ENCODE measurements at regions not wholly inside any gene's neighbourhood (a gene's known extent, or its start where the extent isn't known, plus 50 kb on each side); places are given as distances from the start of the nearest gene placed in this dataset.

DNA sequence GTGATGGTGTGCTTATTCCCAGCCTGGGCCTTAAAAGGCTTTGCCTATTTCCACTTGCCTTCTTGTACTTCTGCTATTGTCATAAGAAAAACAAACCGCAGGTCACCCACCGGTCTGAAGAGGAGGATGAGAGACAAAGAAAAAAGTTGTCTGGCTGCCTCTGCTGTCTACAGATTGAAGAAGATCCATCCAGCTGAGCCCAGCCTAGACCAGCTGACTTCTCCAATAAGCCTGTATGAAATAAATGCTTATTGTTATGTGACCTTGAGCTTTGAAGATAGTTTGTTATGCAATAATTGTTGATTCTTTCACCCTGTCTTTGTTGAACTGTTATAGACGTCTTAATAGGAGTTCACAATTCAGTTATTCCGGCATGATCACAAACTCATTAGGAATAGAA lies 223.8 kb upstream of the PRSS16 start:
- H3K27me3 ChIP-seq (ENCODE audit: insufficient read depth), result no peaks in the 10 kb centered on the region
- no peaks in the 10 kb centered on the region for H3K36me3 ChIP-seq (replicated peaks in 1 of 2; ENCODE audit: control insufficient read depth in 1 of 2, insufficient read depth in 2 of 2, low read length in 1 of 2)
- no peak overlapping the region for H3K9ac ChIP-seq
- no peaks in the 10 kb centered on the region for H3K9me3 ChIP-seq
- ChIA-PET POLR2A (no interaction called here), CTCF (no interaction called here)
- DNase-seq, result no peak
- H3K4me3 ChIP-seq (ENCODE audit: low read depth in 2 of 2, low read length in 1 of 2), result no peak overlapping the region
- no peaks in the 10 kb centered on the region for H4K20me1 ChIP-seq (ENCODE audit: insufficient read depth)
- peaks cover 0 to 3% of the 10 kb centered on the region in 2 experiments; a peak in 2 of 4 replicates for H3K4me1 ChIP-seq (ENCODE audit: control insufficient read depth in 1 of 2, insufficient read depth in 2 of 2, low read depth in 1 of 2, low read length in 1 of 2)
- no peaks in the 10 kb centered on the region for H3F3A ChIP-seq (replicated peaks; ENCODE audit: insufficient read depth)
- H3K4me2 ChIP-seq, result no peak overlapping the region
- TF ChIP-seq POLR2AphosphoS5 (IDR thresholded peaks at IDR 0.05; ENCODE audit: low read depth, low read length) (no peak), NRF1 (IDR thresholded peaks at IDR 0.05; ENCODE audit: low read depth, low read length) (no peak), MXI1 (IDR thresholded peaks at IDR 0.05; ENCODE audit: low read depth, low read length) (no peak), FOXM1 (IDR thresholded peaks at IDR 0.05; ENCODE audit: low read depth) (no peak)
- WGBS (ENCODE audit: low lambda C conversion rate), result 76% methylated on average over 4 of the region's 4 CpGs
- no peaks in the 10 kb centered on the region for H3K79me2 ChIP-seq (ENCODE audit: insufficient read depth)
- H2AFZ ChIP-seq (ENCODE audit: low read depth), result no peak overlapping the region
- no peaks in the 10 kb centered on the region for H3K9me2 ChIP-seq
- no peak overlapping the region for H3K27ac ChIP-seq (ENCODE audit: low read depth in 2 of 2, low read length in 1 of 2)

DNA sequence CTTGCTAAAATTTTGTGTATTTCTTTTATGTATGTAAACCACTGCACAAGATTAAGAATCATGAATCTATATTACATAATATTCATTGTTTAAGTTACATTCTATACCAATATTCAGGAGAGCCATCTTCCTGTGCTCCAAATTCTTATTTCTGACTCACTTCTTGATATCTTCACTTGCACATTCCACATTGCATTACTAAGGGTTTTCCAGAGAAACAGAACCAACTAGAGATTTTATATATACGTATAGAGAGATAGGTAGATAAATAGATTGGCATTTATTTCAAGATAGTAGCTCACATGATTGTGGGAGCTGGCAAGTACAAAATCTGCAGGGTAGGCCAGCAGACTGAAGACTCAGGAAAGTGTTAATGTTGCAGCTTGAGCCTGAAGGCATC lies 222.2 kb upstream of the PRSS16 start:
- no peak for DNase-seq
- H3K27me3 ChIP-seq (ENCODE audit: insufficient read depth), result no peaks in the 10 kb centered on the region
- no peaks in the 10 kb centered on the region for H3K79me2 ChIP-seq (ENCODE audit: insufficient read depth)
- ChIA-PET POLR2A (no interaction called here), CTCF (no interaction called here)
- H4K20me1 ChIP-seq (ENCODE audit: insufficient read depth), result no peaks in the 10 kb centered on the region
- no peak overlapping the region for H2AFZ ChIP-seq (ENCODE audit: low read depth)
- H3K9me2 ChIP-seq, result no peaks in the 10 kb centered on the region
- 18% methylated on average over 1 of the region's 1 CpG for WGBS (ENCODE audit: low lambda C conversion rate)
- H3K9me3 ChIP-seq, result no peaks in the 10 kb centered on the region
- peaks cover 0 to 3% of the 10 kb centered on the region in 2 experiments; a peak in 1 of 4 replicates for H3K4me1 ChIP-seq (ENCODE audit: control insufficient read depth in 1 of 2, insufficient read depth in 2 of 2, low read depth in 1 of 2, low read length in 1 of 2)
- H3K4me3 ChIP-seq (ENCODE audit: low read depth in 2 of 2, low read length in 1 of 2), result no peak overlapping the region
- no peak overlapping the region for H3K27ac ChIP-seq (ENCODE audit: low read depth in 2 of 2, low read length in 1 of 2)
- no peak overlapping the region for H3K9ac ChIP-seq
- TF ChIP-seq EP300 (IDR thresholded peaks at IDR 0.05; ENCODE audit: borderline replicate concordance in 1 of 2, low read depth in 1 of 2, low read length in 1 of 2) (no peak), TAF1 (IDR thresholded peaks at IDR 0.05; ENCODE audit: borderline replicate concordance, low read depth, low read length) (no peak), RXRA (IDR thresholded peaks at IDR 0.05; ENCODE audit: borderline replicate concordance, low read depth) (no peak), FOXJ3 (CRISPR knock-in tag; IDR thresholded peaks at IDR 0.05) (no peak), FOSL2 (IDR thresholded peaks at IDR 0.05; ENCODE audit: borderline replicate concordance, low read depth) (no peak), GABPA (IDR thresholded peaks at IDR 0.05; ENCODE audit: low read depth) (no peak), SIN3A (IDR thresholded peaks at IDR 0.05; ENCODE audit: borderline replicate concordance, low read depth, low read length) (no peak), TEAD4 (IDR thresholded peaks at IDR 0.05; ENCODE audit: borderline replicate concordance, insufficient read depth) (no peak), NRF1 (IDR thresholded peaks at IDR 0.05; ENCODE audit: low read depth, low read length) (no peak), GATA2 (CRISPR knock-in tag; IDR thresholded peaks at IDR 0.05) (no peak)
- TF ChIP-seq, protein P1, sequence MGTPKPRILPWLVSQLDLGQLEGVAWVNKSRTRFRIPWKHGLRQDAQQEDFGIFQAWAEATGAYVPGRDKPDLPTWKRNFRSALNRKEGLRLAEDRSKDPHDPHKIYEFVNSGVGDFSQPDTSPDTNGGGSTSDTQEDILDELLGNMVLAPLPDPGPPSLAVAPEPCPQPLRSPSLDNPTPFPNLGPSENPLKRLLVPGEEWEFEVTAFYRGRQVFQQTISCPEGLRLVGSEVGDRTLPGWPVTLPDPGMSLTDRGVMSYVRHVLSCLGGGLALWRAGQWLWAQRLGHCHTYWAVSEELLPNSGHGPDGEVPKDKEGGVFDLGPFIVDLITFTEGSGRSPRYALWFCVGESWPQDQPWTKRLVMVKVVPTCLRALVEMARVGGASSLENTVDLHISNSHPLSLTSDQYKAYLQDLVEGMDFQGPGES (IDR thresholded peaks at IDR 0.05; ENCODE audit: low read depth, low read length), result no peak
- H3K36me3 ChIP-seq (replicated peaks in 1 of 2; ENCODE audit: control insufficient read depth in 1 of 2, insufficient read depth in 2 of 2, low read length in 1 of 2), result no peaks in the 10 kb centered on the region
- no peak overlapping the region for H3K4me2 ChIP-seq
- H3F3A ChIP-seq (replicated peaks; ENCODE audit: insufficient read depth), result no peaks in the 10 kb centered on the region
